Mesodermal cell (in vitro differentiated cells): ENCODE measurements at regions not wholly inside any gene's neighbourhood (a gene's known extent, or its start where the extent isn't known, plus 50 kb on each side); places are given as distances from the start of the nearest gene placed in this dataset.

ENCODE experiments used
- H3K27ac ChIP-seq: 2 replicates; pipeline ENCODE4 v1.7.0; 2013; ENCODE audit warnings: mild to moderate bottlenecking, low read depth, low read length, moderate library complexity; ENCODE audit not compliant: severe bottlenecking
- H3K36me3 ChIP-seq: 2 replicates; pipeline ENCODE4 v1.7.1; 2013; ENCODE audit warnings: mild to moderate bottlenecking, low read length, moderate library complexity; ENCODE audit not compliant: control insufficient read depth, insufficient read depth
- H3K4me1 ChIP-seq: one replicate; pipeline ENCODE4 v1.7.1; 2013; ENCODE audit warnings: mild to moderate bottlenecking, low read length; ENCODE audit not compliant: insufficient read depth, control insufficient read depth, poor library complexity, severe bottlenecking
- H3K4me3 ChIP-seq: 2 replicates; pipeline ENCODE4 v1.7.0; 2013; ENCODE audit warnings: low read length, control low read depth, mild to moderate bottlenecking; ENCODE audit not compliant: insufficient read depth, poor library complexity, severe bottlenecking; ENCODE audit errors: extremely low read depth
- H3K9me3 ChIP-seq: 2 replicates; pipeline ENCODE4 v1.7.1; 2013; ENCODE audit warnings: mild to moderate bottlenecking, low read length, moderate library complexity; ENCODE audit not compliant: control insufficient read depth
- WGBS, 2 experiments: methylation state at CpG; one replicate each; pipeline ENCODE4 v1.1.5; 2013; ENCODE audit warnings: missing lambda C conversion rate in 2 of 2; ENCODE audit not compliant: insufficient coverage in 2 of 2; 5-methylcytosine and 5-hydroxymethylcytosine counted together

DNA sequence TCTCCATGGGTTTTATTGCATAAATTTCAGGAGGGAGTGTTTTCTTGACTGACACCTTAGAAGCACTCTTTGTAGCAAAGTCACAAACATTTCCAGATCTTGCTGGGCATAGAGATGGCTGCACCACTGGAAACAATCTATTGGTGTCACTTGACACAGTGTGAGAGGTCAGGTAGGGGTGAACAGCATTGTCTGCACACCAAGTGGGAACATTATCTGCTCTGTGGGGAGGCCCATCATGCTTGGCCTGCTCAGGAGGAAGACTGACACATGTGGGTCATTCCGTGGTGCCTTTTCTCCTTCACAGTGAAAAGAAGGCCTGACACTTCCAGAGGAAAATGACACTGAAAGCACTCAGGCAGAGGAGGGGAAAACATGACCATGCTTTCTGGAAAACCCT is 149.9 kb upstream of the GALNT15 start:
- H3K36me3 ChIP-seq, result no peaks in the 10 kb centered on the region
- H3K27ac ChIP-seq, result no peak overlapping the region
- no peaks in the 10 kb centered on the region for H3K9me3 ChIP-seq
- no peaks in the 10 kb centered on the region for H3K4me1 ChIP-seq
- WGBS, 2 experiments, result 0 to 11% methylated on average over 1 of the region's 1 CpG
- H3K4me3 ChIP-seq, result no peak overlapping the region

- Histone ChIP-seq H3K9me3 (no peaks in the 10 kb centered on the region), H3K4me1 (no peaks in the 10 kb centered on the region), H3K27ac (no peak overlapping the region), H3K36me3 (no peaks in the 10 kb centered on the region), H3K4me3 (no peak overlapping the region)
- 40 to 77% methylated on average over 2 of the region's 3 CpGs for WGBS, 2 experiments
These were observed 147.7 kb upstream of the GALNT15 start for GRCh38 chr3:16026753-16027152.

DNA sequence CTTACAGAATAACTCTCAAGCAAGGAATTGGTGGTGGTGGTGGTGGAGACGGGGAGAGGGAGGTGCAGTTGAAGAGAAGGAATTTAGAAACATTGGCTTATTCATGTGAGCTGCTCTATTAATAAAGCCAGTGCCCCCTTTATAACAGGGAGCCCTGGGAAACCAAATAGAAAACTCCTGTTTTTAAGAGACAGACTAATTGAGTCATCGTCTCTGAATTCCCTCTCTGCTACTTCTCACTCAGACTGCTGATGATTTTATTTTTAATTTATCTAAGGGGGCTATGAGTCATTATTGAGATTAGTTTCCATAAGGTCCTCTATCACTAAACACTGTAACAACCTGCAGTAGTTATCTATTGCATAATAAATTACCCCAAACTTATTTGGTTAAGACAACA is 145.9 kb upstream of the GALNT15 start:
- Histone ChIP-seq H3K4me3 (no peak overlapping the region), H3K9me3 (no peaks in the 10 kb centered on the region), H3K4me1 (no peaks in the 10 kb centered on the region), H3K27ac (no peak overlapping the region), H3K36me3 (no peaks in the 10 kb centered on the region)
- 80% methylated on average over 1 of the region's 2 CpGs; no CpG with 5 or more reads in 1 of the 2 experiments for WGBS, 2 experiments

GRCh38 chr3:16030342-16030741 is 144.1 kb upstream of the GALNT15 start:
- no peaks in the 10 kb centered on the region for H3K4me1 ChIP-seq
- 86 to 93% methylated on average over 2 to 4 of the region's 4 CpGs for WGBS, 2 experiments

GRCh38 chr3:16031434-16031833 is 143.0 kb upstream of the GALNT15 start:
- H3K27ac ChIP-seq, result no peak overlapping the region
- no peaks in the 10 kb centered on the region for H3K4me1 ChIP-seq
- H3K36me3 ChIP-seq, result no peaks in the 10 kb centered on the region
- H3K9me3 ChIP-seq, result no peaks in the 10 kb centered on the region
- no peak overlapping the region for H3K4me3 ChIP-seq
- WGBS, 2 experiments, result 95% methylated on average over 2 of the region's 2 CpGs

More at GRCh38 chr3:16030342-16030741, 144.1 kb upstream of the GALNT15 start:
- Histone ChIP-seq H3K27ac (no peak overlapping the region), H3K9me3 (no peaks in the 10 kb centered on the region), H3K36me3 (no peaks in the 10 kb centered on the region), H3K4me3 (no peak overlapping the region)

DNA sequence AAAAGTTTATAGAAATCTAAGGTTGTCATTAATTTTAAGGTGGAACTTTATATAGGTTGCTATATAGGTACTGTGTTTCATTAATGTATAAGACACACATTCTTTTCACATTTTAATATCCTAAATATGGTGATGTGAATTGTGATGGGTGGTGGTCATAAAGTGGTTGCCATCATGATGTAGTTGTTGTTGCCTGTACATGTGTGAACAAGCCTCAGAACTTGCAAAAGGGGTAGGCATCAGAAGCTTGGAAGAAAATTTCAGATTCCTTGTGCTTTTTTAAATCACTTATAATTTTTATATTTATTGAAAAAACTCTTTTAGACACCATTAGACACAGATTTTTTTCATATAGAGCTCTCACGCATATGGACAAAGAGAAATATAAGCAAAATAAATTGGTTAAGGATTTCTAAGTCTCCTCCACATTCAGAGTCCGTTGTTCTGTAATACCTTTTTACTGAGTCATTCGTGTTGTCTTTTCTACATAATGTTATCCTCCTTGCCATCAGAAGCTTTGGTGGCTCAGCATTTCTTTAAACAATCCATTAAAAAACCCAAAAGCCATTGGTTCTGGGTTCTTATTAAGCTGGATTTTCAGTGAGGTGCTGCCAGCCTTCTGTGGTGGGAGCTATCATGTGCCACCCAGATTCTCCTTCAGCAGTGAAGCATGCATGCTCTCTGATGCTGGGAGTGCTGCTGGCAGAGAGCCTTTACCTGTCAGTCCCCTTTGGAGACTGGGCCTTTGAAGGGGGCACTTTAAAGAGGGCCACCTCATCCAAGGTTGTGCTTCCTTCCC is 140.4 kb upstream of the GALNT15 start:
- H3K9me3 ChIP-seq, result peaks cover 4% of the 10 kb centered on the region
- no peak overlapping the region for H3K4me3 ChIP-seq
- H3K4me1 ChIP-seq, result no peaks in the 10 kb centered on the region
- 71 to 80% methylated on average over 1 to 2 of the region's 3 CpGs for WGBS, 2 experiments
- H3K27ac ChIP-seq, result no peak overlapping the region
- H3K36me3 ChIP-seq, result no peaks in the 10 kb centered on the region

DNA sequence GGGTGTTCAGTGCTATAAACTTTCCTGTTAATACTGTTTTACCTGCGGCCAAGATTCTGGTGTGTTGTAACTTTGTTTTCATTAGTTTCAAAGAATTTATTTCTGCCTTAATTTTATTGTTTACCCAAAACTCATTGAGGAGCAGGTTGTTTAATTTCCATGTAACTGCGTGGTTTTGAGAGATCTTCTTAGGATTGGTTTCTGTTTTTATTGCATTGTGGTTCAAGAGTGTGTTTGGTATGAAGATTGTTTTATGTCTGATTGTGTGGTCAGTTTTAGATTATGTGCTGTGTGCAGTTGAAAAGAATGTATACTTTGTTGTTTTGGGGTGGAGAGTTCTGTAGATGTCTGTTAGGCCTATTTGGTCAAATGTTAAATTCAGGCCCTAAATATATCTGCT is 133.5 kb upstream of the GALNT15 start:
- Histone ChIP-seq H3K27ac (no peak overlapping the region), H3K9me3 (peaks cover 4% of the 10 kb centered on the region), H3K36me3 (no peaks in the 10 kb centered on the region), H3K4me3 (no peak overlapping the region), H3K4me1 (no peaks in the 10 kb centered on the region)
- 83% methylated on average over 1 of the region's 2 CpGs; no CpG with 5 or more reads in 1 of the 2 experiments for WGBS, 2 experiments

DNA sequence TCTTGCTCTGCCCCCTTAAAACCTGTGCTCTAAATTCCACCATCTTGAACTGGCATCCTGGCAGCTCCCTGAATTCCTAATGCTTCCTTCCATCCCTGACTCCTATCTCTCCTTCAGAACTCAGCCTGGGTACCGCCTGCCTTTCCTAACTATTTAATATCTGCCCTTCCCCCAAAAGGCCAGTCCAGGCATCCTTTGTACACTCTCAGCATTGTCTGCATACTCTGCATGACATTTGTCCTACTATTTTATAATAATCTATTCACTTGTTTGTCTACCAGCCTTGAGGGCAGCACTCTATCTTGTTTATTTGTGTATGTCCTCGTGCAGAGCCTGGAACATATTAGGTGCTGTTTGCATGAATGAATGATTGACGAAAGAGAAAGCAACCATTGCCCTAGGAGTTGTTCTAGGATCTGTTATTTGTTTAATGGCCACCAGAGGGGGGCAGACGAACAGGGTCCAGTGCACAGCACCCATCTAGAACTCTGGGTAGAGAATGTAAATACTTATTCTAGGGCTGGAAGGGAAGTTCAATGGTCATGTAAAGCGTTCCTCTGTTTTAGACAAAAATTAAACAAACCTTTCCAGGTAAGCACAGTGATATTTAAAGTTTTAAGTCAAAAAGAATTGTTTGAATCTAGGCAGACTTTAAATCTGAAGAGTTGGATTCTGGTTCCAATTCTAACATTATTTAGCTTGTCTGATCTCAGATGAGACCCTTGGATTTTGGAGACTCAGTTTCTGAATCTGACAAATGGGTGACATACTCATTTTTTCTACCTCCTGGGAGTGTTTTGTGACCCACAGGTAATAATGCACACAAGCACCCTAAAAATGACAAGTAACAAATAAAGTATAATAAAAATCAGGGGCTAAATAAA is 125.8 kb upstream of the GALNT15 start:
- WGBS, 2 experiments, result 22 to 23% methylated on average over 2 to 4 of the region's 5 CpGs
- Histone ChIP-seq H3K36me3 (no peaks in the 10 kb centered on the region), H3K4me1 (no peaks in the 10 kb centered on the region), H3K9me3 (no peaks in the 10 kb centered on the region), H3K27ac (no peak overlapping the region), H3K4me3 (no peak overlapping the region)

GRCh38 chr3:16050641-16051467 is 123.6 kb upstream of the GALNT15 start:
- WGBS, 2 experiments, result 89 to 92% methylated on average over 10 to 13 of the region's 16 CpGs
- no peaks in the 10 kb centered on the region for H3K9me3 ChIP-seq
- no peaks in the 10 kb centered on the region for H3K36me3 ChIP-seq
- H3K4me3 ChIP-seq, result no peak overlapping the region
- no peak overlapping the region for H3K27ac ChIP-seq
- no peaks in the 10 kb centered on the region for H3K4me1 ChIP-seq

DNA sequence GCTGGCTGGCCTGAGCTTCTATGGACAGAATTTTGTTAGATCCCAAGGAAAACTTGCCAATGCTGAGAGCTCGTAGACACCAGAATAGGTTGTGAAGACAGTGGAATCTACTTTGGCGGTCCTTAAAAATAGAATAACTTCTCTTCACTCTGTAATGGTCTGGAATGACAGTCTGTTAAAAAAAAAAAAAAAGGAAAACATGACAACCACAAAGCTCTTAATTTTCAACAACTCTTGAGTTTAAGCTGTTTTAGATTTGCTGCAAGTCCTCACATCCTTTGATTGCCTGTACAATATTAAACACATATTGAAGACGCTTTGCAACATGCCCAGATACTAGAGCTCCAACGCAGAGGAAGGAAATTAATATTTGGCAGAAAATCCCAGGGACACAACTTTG is 122.8 kb upstream of the GALNT15 start:
- WGBS, 2 experiments, result 85% methylated on average over 2 of the region's 4 CpGs; no CpG with 5 or more reads in 1 of the 2 experiments
- Histone ChIP-seq H3K36me3 (no peaks in the 10 kb centered on the region), H3K4me3 (no peak overlapping the region), H3K9me3 (no peaks in the 10 kb centered on the region), H3K27ac (no peak overlapping the region), H3K4me1 (no peaks in the 10 kb centered on the region)
